Muscle of arm (tissue), 1 donor: ENCODE measurements at regions not wholly inside any gene's neighbourhood (a gene's known extent, or its start where the extent isn't known, plus 50 kb on each side); places are given as distances from the start of the nearest gene placed in this dataset.
"Not testable (repeated sequence)": the region's sequence is repeated elsewhere in the genome, so short reads cannot be mapped to it uniquely, and the experiment has no call there.

Experiments
- DNase-seq: peaks from one replicate; pipeline ENCODE4 v3.0.0-alpha.2; 2013

- DNase-seq = no peak
Observed at GRCh38 chr3:80978216-80978969, 783.1 kb downstream of the GBE1 start.

- DNase-seq = no peak
Observed at GRCh38 chr3:80970292-80970691, 791.2 kb downstream of the GBE1 start.

- no peak for DNase-seq
Observed at GRCh38 chr3:80929576-80929975, 831.9 kb downstream of the GBE1 start.

DNA sequence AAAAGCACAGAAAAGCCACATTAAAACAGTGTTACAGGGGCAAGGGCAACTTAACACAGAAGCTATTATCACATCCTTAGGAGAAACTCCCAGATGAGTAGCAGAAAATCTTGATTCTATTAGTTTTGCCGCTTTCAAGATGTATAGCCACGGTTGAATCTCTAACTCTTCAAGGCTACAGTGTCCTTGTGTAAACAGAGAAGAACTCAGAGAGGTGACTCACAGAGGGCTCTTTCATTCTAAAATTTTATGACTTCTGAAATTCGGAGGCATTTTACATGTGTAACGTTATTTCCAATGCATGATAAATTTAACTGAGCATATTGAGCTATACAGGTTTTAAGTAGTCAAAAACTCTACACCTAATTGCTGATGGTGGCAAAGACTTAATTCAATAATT is 846.6 kb downstream of the GBE1 start:
- DNase-seq = no peak

DNA sequence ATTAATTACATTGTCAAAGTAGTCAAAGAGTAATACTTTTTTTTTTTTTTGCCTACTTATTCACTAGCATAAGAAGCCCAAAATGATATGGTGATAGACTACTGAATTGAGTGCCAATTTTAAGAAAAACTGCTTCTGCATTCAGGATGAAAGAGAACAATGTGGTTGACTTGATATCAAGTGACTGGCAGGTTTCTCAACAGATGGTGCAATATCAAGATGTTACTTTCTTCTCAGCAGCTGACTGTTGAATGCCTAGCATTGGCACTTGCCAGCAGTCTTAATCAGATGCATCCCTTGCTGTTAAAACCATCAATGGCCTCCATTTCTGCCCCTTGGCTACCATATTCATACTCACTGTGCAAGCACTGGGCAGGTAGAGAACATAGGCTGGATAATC is 863.2 kb downstream of the GBE1 start:
- DNase-seq = no peak

GRCh38 chr3:80897005-80897404 is 864.4 kb downstream of the GBE1 start:
- not testable (repeated sequence) for DNase-seq

GRCh38 chr3:80890571-80890970 is 870.9 kb downstream of the GBE1 start:
- DNase-seq = no peak

DNA sequence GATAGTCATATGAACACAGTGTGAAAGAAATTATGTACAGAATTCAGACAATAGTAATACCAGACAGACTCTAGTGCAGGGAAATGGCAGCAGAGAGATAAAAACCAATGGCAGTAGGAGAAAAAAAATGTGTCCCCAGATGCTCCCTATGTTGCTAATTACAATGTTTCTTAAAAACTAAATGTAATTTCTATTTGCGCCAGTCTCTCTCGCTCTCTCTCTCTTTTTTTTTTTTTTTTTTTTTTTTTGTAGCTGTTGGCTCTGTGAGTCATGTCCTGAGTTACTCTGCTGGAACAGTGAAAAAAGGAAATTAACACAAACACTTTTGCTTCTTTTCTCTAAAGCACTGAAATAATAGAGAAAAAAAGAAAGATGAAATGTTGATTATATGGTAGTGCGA is 871.9 kb downstream of the GBE1 start:
- no peak for DNase-seq

- no peak for DNase-seq
Observed at GRCh38 chr3:80870476-80871041, 890.9 kb downstream of the GBE1 start.

DNA sequence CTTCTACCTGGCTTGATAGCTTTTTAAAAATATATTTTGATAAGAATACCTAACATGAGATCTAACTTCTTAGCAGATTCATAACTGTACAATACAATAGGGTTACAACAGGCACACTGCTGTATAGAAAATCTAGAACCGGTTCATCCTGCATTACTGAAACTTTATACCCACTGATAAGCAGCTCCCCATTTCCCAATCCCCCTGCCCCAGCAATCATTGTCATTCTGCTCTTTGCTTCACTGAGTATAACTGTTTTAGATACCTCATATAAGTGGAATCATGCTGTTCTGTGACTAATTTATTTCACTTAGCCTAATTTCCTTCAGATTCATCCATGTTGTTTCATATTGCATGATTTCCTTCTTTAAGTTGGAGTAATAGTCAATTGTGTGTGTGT is 906.0 kb downstream of the GBE1 start:
- no peak for DNase-seq

DNA sequence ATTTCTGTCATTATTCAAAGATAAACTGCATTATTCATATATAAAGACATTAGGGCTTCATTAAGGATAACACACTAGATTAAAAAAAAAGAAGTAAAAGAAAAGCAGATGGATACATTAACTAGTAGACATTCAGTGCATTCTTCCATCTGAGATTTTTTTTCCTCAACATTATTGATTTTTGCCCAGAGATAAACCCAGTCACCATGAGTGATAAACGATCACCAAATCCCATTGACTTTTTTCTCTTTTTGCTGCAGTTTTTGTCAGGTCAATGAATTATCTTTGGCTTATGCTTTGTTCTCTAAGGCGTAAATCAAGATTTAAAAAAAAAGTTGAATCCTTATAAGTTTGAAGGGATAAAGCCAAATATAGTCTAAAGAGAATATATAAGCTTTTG is 925.0 kb downstream of the GBE1 start:
- no peak for DNase-seq

- no peak for DNase-seq
Observed at GRCh38 chr3:80807577-80807976, 953.9 kb downstream of the GBE1 start.

GRCh38 chr3:80806673-80807072 is 954.8 kb downstream of the GBE1 start:
- no peak for DNase-seq

- DNase-seq = no peak
Observed at GRCh38 chr3:80788914-80789313, 972.5 kb downstream of the GBE1 start.

GRCh38 chr3:80785875-80786274 is 975.6 kb downstream of the GBE1 start:
- DNase-seq = no peak

- no peak for DNase-seq
Observed at GRCh38 chr3:80785475-80785874, 976.0 kb downstream of the GBE1 start.

DNA sequence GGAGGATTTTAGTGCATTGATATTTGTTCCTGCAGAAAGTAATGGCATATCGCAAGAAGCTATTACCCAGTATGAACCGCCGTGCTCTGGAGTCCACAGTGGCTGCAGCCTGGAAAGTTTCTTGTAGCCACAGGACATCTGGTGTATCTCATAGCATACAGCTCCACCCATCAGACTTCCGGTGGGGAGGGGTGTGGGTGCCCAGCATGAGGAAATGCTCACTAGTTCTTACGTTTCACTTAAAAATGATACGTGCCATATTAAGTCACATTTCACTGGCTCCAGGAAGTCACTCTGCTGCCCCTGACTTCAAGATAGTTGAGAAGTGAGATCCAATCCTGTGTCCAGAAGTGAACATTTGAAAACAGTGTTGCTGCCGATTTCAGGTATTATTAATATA is 990.4 kb downstream of the GBE1 start:
- no peak for DNase-seq

DNA sequence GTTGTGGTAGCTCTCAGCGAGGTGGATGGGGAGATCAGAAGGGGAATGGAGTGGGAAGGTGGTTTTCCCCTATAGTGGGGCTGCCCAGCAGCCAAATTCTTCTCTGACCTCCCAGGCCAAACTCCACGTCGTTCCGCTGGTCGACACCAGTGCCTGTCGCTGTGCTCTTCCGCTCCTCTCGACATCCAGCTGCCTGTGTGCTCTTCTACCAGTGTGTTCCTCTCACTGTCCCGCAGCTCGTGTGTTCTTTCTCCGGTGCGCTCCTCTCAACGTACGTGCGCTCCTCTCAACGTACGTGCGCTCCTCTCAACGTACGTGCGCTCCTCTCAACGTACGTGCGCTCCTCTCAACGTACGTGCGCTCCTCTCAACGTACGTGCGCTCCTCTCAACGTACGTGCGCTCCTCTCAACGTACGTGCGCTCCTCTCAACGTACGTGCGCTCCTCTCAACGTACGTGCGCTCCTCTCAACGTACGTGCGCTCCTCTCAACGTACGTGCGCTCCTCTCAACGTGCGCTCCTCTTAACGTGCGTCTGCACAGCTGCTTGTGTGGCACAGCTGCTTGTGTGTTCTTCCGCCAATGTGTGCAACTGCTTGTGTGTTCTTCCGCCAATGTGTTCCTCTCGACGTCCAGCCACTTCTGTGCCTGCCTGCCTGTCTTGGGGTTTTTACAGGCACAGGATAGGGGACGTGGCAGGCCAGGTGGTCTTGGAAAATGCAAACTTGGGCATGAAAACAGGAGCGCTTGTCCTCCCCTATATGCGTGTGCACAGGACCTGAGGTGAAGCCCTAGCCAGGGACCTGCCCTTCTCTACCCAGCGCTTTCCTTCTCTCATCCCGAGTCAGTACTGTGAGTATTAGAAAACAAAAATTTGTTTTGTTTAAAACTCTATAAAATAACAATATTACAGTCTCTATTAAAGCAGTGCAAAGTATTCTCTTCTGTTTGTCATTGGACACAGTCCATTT is 991.1 kb downstream of the GBE1 start:
- DNase-seq = no peak

GRCh38 chr3:80769683-80770082 is 991.8 kb downstream of the GBE1 start:
- no peak for DNase-seq

GRCh38 chr3:80767604-80768003 is 993.8 kb downstream of the GBE1 start:
- no peak for DNase-seq

DNA sequence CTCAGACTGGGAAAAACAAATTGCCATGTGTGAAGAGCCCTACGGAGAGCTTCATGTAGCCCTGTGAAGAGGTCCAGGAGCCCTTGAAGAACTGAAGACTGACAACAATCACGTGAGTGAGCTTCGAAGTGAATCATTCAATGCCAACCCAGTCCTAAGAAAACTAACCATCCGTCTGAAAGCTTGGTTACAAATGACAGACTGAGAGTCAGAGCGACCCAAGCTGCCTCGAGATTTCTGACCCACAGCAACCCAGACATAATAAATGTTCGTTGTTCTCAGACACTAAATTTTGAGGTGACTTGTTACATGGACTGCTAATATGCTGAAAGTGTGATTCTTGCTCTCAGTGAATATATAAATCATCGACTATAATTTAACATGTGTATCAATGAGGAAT is 987.2 kb upstream of the ROBO1 start:
- DNase-seq = no peak

DNA sequence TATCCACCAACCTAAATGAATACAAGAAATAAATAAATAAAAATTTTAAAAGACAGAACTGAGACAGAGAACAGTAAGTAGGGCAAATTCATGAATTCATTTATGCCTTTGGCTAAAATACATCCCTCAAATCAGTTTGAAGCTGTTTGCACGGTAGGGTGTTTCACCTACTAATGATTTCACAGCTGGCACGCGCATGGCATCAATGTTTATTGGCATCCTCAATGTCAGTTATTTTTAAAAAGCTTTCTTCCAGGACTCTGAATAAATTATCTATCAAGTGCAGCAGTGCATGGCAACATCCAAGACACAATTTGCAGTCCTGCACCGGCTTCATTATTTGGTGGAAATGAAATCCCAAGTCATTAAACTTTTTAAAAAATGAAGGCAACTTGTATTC is 985.2 kb upstream of the ROBO1 start:
- no peak for DNase-seq

DNA sequence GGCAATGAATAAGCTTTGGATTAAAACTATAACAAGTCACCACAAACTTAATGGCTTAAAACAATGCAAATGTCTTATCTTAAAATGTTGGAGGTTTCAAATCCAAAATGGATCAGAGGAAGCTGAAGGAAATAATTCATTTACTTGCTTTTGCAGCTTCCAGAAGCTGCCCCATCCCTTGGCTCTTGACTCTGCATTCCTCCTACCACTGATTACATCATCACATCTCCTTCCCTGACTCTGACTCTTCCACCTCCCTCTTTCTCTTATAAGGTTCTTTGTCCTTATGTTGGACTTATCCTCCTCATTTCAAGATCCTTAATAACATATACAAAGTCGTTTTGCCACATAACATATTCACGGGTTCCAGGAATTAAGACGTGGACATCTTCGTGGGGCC is 982.8 kb upstream of the ROBO1 start:
- DNase-seq = no peak
